Colonic mucosa (tissue), 4 donors: ENCODE measurements at regions not wholly inside any gene's neighbourhood (a gene's known extent, or its start where the extent isn't known, plus 50 kb on each side); places are given as distances from the start of the nearest gene placed in this dataset.
"Not testable (repeated sequence)": the region's sequence is repeated elsewhere in the genome, so short reads cannot be mapped to it uniquely, and the experiment has no call there.

Experiments used
- DNase-seq: peaks from one replicate; pipeline ENCODE4 v3.0.0-alpha.2; 2020
- H3K27ac ChIP-seq: fragments of 200-600 bp; one replicate; pipeline ENCODE4 v1.8.0; 2021
- H3K27me3 ChIP-seq: fragments of 200-600 bp; one replicate; pipeline ENCODE4 v1.8.0; 2021
- H3K36me3 ChIP-seq: fragments of 200-600 bp; one replicate; pipeline ENCODE4 v1.8.0; 2021
- H3K4me1 ChIP-seq: fragments of 200-600 bp; one replicate; pipeline ENCODE4 v1.8.0; 2021; ENCODE audit warnings: mild to moderate bottlenecking
- H3K4me3 ChIP-seq: fragments of 200-600 bp; one replicate; pipeline ENCODE4 v1.8.0; 2021
- H3K9ac ChIP-seq, 2 donors: one replicate each; pipeline ENCODE4 v1.7.0; 2013; ENCODE audit warnings: control low read depth in 2 of 2, low read depth in 2 of 2, low read length in 2 of 2
- H3K9me3 ChIP-seq: fragments of 200-600 bp; one replicate; pipeline ENCODE4 v1.8.0; 2021
- intact Hi-C: fragments of 100-400 bp; cut with DNase I; formaldehyde crosslinking; loops from one replicate; pipeline ENCODE4 v1.14.1; 2022
- TF ChIP-seq, protein P1 (sequence below): fragments of 200-600 bp; IDR thresholded peaks from one replicate; pipeline ENCODE4 v1.8.0; 2022; ENCODE audit warnings: antibody characterized with exemption, mild to moderate bottlenecking
- donor health status: healthy.
- donor health status: DM: no; HTN: no; CAD: no.
- donor health status: DM: no; HTN: no; CAD: no.

DNA sequence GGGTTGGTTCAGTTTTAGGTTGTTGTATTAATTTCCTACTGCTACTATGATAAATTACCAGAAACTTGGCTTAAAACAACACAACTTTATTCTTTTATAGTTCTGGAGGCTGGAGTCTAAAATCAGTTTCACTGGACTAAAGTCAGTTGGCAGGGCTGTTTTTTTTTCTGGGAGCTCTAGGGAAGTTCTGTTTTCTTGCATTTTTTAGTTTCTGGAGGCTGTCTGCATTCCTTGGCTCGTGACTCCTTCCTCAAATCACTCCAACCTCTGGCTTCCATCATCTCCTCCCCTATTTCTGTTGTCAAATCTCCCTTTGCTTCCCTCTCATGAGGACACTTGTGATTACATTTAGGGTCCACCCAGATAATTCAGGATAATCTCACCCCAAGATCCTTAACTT lies 51.3 kb upstream of the SUB1 start:
- DNase-seq = no peak
- no peaks in the 10 kb centered on the region for H3K9me3 ChIP-seq
- H3K4me1 ChIP-seq = no peaks in the 10 kb centered on the region
- H3K27me3 ChIP-seq = no peaks in the 10 kb centered on the region
- no peaks in the 10 kb centered on the region for H3K36me3 ChIP-seq
- intact Hi-C loops = no loop called here
- H3K4me3 ChIP-seq = no peak overlapping the region
- no peak overlapping the region for H3K27ac ChIP-seq
- no peak overlapping the region for H3K9ac ChIP-seq
- TF ChIP-seq, protein P1, sequence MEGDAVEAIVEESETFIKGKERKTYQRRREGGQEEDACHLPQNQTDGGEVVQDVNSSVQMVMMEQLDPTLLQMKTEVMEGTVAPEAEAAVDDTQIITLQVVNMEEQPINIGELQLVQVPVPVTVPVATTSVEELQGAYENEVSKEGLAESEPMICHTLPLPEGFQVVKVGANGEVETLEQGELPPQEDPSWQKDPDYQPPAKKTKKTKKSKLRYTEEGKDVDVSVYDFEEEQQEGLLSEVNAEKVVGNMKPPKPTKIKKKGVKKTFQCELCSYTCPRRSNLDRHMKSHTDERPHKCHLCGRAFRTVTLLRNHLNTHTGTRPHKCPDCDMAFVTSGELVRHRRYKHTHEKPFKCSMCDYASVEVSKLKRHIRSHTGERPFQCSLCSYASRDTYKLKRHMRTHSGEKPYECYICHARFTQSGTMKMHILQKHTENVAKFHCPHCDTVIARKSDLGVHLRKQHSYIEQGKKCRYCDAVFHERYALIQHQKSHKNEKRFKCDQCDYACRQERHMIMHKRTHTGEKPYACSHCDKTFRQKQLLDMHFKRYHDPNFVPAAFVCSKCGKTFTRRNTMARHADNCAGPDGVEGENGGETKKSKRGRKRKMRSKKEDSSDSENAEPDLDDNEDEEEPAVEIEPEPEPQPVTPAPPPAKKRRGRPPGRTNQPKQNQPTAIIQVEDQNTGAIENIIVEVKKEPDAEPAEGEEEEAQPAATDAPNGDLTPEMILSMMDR = no peak

DNA sequence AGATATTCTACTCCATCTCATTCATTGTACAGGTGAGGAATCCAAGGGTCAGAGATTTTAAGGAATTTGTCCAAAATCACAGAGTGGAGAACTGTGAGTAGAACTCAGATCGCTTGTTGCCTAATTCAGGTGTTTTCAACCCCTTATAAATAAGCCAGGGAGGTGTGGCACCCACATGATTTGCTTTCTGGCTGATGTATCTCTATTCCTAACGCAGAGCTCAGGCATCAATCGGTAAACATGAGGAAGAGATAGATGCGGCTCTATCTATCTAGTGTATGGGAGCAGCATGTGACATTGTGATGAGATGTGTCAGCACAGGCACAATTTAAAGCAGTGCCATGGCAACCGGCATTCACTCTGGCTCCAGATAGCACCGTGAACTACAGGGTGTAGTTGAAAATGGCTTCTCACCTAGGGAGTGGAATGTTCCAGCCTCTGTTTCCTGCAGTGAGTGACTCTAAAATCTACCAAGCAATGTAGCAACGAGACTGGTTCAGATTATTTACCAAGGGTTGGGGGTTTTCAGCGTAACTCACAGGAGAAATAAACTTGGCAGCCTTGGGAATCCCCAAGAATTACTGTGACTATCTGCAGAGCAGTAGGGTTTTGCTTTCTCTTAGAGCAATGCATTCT lies 53.4 kb upstream of the SUB1 start:
- intact Hi-C loops = no loop called here
- no peak overlapping the region for H3K27ac ChIP-seq

DNA sequence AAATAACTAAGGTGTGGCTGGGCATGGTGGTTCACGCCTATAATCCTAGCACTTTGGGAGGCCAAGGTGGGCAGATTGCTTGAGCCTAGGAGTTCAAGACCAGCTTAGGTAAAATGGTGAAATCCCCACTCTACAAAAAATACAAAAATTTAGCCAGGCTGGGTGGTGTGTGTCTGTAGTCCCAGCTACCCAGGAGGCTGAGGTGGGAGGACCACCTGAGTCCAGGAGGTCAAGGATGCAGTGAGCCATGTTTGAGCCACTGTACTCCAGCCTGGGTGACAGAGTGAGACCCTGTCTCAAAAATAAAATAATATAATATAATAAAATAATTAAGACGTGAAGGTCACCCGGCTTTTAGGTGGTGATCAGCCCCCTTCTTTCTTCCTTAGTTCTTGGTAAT lies 58.0 kb upstream of the SUB1 start:
- DNase-seq, intact Hi-C loops: not testable (repeated sequence)

More for the DNA sequence above, 53.4 kb upstream of the SUB1 start:
- no peak for DNase-seq
- no peaks in the 10 kb centered on the region for H3K27me3 ChIP-seq
- TF ChIP-seq, protein P1 = no peak
- H3K4me3 ChIP-seq = peak overlapping the region; percentile 2
- no peak overlapping the region for H3K9ac ChIP-seq
- H3K4me1 ChIP-seq = no peaks in the 10 kb centered on the region
- no peaks in the 10 kb centered on the region for H3K9me3 ChIP-seq
- H3K36me3 ChIP-seq = no peaks in the 10 kb centered on the region

DNA sequence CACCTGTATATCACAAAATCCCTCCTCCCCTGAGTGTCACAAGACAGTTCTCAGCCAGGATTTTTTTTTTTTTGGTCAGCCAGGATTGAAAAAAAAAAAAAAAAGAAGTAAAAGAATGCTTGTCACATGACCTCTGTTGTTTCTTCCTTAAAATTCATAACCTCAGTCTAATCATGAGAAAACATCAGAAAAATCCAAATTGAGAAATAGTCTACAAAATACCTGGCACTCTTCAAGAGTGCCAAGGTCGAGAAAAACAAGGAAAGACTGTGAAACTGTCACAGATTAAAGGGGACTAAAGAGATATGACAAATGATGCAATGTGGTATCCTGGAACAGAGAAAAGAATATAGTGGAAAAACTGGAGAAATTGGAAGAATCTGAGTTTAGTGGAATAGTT lies 58.5 kb upstream of the SUB1 start:
- Histone ChIP-seq H3K9me3 (no peaks in the 10 kb centered on the region), H3K9ac (no peak overlapping the region), H3K4me1 (no peaks in the 10 kb centered on the region), H3K4me3 (no peak overlapping the region), H3K36me3 (no peaks in the 10 kb centered on the region), H3K27me3 (no peaks in the 10 kb centered on the region), H3K27ac (no peak overlapping the region)
- no peak for DNase-seq
- intact Hi-C loops = no loop called here
- TF ChIP-seq, protein P1 = no peak

More for the DNA sequence above, 58.0 kb upstream of the SUB1 start:
- not testable (repeated sequence) for H3K9ac ChIP-seq, H3K27me3 ChIP-seq, H3K4me3 ChIP-seq, H3K9me3 ChIP-seq, H3K27ac ChIP-seq, H3K4me1 ChIP-seq, H3K36me3 ChIP-seq

DNA sequence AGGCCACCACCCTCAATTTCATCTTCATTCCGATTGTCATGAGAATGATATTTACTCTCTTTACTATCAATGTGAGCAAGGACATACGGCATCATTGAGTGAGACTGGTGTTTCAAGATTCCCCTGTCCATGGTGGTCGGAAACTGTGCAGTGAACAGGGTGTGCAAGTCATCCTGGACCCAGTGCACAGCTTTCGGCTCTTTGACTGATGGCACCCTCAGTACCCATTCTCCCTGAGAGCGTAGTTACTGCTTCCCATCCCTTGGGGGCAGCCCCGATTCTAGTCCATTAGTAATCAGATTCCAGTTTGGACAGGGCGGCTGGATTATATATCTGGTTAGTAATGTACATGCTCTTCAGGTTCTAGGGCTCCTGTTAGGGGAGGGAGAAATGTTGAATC lies 61.7 kb upstream of the SUB1 start:
- Histone ChIP-seq H3K36me3 (no peaks in the 10 kb centered on the region), H3K27ac (no peak overlapping the region), H3K9me3 (no peaks in the 10 kb centered on the region), H3K9ac (no peak overlapping the region), H3K4me3 (no peak overlapping the region), H3K4me1 (no peaks in the 10 kb centered on the region), H3K27me3 (no peaks in the 10 kb centered on the region)
- intact Hi-C loops = no loop called here
- no peak for DNase-seq
- TF ChIP-seq, protein P1 = no peak

DNA sequence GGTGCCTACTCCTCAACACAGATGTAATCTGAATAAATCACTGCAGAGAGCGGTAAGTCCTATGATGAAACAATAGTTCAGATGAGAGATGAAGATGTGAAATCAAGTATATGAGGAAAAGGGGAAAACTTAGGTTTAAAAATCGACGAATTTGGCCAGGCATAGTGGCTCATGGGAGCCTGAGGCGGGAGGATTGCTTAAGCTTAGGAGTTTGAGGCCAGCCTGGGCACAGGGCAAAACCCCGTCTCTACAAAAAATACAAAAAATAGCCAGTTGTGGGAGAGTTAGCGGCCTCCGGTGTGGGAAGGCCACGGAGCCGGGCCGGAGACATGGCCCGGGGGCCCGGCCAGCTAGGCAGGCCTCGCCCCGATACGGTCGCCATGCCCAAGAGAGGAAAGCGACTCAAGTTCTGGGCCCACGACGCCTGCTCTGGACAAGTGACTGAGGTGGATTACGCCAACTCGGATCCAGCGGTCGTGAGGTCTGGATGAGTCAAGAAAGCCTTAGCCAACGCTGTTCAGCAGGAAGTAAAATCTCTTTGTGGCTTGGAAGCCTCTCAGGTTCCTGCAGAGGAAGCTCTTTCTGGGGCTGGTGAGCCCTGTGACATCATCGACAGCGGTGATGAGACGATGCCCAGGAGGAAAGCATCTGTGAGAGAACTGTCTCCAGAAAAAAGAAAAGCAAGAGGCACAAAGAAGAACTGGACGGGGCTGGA lies 62.8 kb upstream of the SUB1 start:
- H3K4me3 ChIP-seq = no peak overlapping the region
- TF ChIP-seq, protein P1 = no peak
- no peaks in the 10 kb centered on the region for H3K9me3 ChIP-seq
- no peak overlapping the region for H3K27ac ChIP-seq
- H3K27me3 ChIP-seq = no peaks in the 10 kb centered on the region
- intact Hi-C loops = no loop called here
- no peaks in the 10 kb centered on the region for H3K4me1 ChIP-seq
- H3K9ac ChIP-seq = no peak overlapping the region
- no peak for DNase-seq
- H3K36me3 ChIP-seq = no peaks in the 10 kb centered on the region
